GM21367 (cell line): ENCODE measurements at regions not wholly inside any gene's neighbourhood (a gene's known extent, or its start where the extent isn't known, plus 50 kb on each side); places are given as distances from the start of the nearest gene placed in this dataset.

Source experiments
- ATAC-seq: cut with Tn5 transposase; IDR thresholded peaks from one replicate; pipeline ENCODE4 v1.9.1; 2021; ENCODE audit not compliant: unreplicated experiment

GRCh38 chr18:62629031-62629430, 86.3 kb upstream of the PHLPP1 start:
- no peak for ATAC-seq

GRCh38 chr18:62631173-62631572, 84.2 kb upstream of the PHLPP1 start:
- ATAC-seq = no peak

DNA sequence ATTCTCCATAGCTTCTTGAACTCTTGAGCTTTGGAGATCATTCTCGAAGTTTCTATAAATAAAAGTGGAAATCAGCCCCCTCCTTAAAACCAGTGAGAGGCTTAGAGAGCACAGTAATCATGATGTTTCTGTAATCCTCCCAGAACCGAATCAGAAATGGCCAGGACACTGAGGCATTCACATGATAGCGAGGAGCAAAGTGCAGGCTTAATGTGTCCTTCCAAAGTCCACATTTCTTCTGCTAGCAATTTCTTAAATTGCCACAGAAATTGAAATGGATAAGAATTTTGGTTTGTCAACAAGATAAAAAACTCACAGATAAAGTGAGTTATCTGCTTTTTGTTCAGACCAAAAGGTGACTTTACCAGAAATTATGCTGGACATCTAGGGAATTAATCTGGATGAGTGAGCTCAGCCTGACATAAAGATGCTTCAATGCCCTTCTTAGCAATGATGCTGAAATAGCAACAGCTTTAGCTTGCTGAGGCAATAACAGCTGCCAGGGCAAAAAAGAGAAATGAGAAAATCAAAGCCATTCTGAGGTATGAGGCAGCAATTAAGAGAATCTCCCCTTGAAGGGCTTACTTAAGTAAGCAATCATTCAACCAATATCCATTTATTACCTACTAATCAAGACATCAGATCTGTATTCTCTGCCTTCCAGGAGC, 82.4 kb upstream of the PHLPP1 start:
- ATAC-seq = no peak

DNA sequence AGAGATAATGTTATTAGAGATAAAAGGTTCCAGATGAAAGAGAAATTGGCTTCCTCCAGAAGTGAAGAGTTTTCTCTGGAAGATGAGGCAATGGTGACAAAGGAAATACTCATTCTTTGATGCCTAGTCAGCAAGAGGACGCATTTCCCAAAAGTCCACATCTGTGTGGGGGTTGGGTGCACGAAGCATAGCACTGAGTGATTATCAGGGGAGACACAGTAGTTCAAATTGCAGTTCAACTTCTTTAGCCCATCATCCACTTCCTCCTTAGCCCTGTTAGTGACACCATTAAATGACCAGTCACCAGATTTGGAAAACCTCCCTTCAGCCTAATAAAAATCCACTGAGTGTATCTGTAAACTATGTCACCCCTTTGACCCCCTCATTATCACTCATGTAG, 80.9 kb upstream of the PHLPP1 start:
- no peak for ATAC-seq

DNA sequence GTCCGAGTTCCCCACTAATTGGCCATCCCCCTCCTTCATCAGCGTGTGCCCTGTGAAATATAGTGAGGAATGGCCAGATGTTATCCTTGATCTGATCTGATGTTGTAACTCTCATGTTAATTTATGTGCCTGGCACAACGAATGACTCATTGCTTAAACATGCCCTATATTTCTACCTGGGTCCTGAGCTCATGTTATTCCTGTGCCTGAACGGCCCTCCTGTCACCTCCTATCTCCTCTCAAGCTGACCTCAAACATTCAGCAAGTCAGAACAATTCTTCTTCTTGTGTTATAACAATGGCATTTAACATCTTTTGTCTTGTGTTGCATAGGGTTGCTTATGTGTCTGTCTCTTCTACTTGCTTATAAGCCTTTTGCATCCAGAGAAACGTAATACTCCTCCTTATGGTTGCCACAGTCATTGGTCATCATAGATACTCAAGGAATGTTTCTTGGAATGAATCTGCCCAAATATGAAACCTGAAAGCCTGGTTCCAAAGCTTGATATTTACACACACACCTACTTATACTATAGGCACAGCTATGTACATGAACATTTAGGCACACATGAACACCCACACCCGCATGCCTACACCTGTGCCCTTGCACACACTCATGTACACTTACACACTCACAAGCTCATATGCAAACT, 80.2 kb upstream of the PHLPP1 start:
- ATAC-seq = no peak

DNA sequence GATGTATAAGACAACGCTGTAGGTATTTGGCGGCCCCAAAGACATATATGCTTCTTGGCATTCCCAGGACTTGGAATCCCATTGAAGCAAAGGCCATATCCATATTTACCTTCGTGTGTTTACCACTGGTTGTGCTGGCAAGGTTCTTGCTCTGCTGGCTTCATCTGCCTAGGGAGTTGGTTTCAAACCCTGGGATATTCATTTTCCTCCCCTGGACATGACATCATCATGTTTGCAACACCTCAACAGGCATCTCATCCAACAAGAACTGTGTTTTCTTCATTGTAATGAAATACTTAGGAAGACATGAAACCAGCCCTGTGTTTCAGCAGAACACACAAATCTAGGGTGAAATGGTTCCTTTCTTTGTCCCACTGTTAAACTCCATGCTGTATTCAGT, 77.9 kb upstream of the PHLPP1 start:
- ATAC-seq = no peak

- peak; percentile 74 for ATAC-seq
Observed at GRCh38 chr18:62637807-62638687, 77.3 kb upstream of the PHLPP1 start.

DNA sequence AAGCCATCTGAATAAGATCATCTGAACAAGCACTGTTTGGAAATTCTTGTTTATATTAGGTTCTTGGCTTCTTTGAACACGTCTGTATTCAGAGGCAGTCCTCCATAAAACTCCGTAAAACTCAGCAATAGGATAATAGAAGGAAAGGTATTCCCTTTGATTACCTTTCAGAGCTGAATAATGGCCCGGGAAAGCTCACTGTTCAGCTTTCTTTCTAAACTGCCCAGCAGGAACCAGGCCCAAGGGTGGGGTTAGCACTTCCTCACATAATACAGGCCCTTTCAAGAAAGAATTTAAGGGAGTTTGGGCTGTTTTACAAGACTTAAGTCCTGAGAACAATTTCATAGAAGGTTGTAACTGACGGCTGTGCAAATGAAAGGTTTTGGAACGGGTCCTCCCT, 72.2 kb upstream of the PHLPP1 start:
- no peak for ATAC-seq

DNA sequence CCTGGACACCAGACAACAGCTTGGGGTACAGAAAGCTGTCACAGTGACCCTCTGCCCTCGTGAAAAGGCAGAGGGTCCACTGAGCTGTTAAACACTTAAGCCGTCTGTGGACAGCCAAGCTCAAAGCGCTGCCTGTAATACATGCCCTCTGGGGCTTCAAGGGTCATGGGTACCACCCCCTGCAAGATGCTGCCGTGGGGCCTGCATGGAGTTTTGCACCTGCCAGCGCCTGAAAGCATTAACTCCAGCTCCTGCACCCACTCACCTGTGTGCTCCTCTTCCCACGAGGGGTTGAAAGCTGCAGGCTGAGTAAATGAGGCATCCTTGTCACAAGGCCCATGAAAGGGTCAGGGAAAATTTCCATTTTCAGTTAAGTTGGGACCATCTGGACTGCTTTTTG, 70.6 kb upstream of the PHLPP1 start:
- no peak for ATAC-seq

- no peak for ATAC-seq
Observed at GRCh38 chr18:62647179-62647578, 68.2 kb upstream of the PHLPP1 start.

DNA sequence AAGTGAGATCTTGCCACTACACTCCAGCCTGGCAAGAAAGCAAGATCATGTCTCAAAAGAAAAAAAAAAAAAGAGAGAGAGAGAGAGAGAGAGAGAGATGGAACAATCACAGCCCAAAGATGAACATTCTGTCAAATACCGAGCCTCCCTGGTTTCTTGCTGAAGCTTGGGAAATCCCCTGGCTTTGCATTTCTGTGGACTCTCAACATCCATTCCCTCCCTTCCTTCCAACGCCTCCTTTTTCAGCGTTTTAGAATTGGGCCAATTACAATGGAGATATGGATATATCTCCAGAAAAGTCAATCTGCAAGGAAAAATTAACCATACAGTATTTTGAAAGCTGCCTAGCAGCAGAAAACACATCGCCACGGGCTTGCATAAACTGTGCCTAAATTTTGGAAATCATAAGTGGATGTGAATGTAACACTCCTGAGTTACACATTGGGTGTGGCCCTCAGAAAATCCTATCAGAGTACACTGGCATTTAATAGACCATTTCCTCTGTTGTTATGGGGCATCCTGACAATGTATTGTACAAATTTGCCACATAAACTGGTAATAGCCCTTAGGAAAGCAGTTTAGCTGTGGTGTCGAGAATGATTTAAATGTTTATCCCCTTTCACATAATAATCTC, 67.2 kb upstream of the PHLPP1 start:
- no peak for ATAC-seq

GRCh38 chr18:62651276-62652056, 63.9 kb upstream of the PHLPP1 start:
- peak; percentile 42 for ATAC-seq

DNA sequence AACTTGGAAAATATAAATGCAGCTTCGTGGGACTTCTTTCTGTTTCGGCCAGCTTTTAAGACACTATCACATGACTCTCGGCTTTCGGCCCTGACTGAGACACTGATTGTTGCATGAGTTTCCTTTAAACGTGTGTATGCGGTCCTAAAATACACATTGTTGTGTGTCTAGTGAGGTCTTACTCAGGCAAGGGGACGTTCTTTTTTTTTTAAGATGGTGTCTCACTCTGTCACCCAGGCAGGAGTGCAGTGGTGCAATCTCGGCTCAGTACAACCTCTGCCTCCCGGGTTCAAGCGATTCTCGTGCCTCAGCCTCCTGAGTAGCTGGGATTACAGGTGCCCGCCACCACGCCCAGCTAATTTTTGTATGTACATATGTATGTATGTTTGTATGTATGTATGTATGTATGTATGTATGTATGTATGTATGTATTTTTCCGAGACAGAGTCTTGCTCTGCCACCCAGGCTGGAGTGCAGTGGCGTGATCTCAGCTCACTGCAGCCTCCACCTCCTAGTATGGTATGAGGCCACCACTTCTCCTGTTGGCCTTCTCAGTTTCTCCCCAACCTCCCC, 63.2 kb upstream of the PHLPP1 start:
- peak; percentile 62 for ATAC-seq

DNA sequence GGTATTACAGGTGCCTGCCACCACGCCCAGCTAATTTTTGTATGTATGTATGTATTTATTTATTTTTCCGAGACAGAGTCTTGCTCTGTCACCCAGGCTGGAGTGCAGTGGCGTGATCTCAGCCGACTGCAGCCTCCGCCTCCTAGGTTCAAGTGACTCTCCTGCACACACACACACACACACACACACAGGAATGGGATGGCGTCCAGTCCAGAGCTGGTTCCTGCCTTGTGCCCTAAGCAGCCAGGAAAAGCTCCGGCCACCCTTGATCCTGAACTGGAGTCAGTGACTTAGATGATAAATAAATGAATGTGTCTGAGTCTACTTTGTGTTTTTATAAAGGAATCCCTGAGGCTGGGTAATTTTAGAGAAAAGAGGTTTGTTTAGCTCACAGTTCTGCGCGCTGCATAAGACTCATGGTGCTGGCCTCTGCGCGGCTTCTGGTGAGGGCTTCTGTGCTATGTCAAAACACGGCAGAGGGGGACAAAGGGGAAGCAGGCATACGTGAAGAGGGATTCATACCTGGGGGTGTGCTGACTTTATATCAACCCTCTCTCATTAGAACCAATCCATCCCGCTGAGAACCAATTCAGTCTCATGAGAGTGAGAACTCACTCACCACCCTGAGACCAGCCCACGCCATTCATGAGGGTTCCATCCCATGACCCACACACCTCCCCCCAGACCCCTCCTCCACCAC, 59.7 kb upstream of the PHLPP1 start:
- ATAC-seq = no peak

- no peak for ATAC-seq
Observed at GRCh38 chr18:62658028-62658427, 57.3 kb upstream of the PHLPP1 start.

DNA sequence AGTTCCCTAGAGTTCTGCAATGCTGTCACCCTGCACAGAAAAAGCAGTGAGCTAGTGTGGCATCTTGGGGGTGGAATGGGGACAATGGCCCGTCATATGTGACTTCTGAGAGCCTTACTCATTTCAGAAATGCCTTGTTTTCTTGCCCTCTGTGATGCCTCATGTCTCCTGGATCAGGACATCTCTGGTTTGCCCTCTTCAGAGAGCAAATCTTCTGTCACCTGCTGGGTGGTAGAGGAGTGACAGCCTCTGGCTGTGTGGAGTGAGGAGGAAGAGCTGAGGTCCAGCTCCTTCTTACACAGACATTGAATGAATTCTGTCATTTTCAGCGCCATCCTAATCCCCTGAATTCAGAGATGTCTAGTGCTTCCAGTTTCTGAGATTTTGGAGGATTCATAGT, 55.6 kb upstream of the PHLPP1 start:
- no peak for ATAC-seq

DNA sequence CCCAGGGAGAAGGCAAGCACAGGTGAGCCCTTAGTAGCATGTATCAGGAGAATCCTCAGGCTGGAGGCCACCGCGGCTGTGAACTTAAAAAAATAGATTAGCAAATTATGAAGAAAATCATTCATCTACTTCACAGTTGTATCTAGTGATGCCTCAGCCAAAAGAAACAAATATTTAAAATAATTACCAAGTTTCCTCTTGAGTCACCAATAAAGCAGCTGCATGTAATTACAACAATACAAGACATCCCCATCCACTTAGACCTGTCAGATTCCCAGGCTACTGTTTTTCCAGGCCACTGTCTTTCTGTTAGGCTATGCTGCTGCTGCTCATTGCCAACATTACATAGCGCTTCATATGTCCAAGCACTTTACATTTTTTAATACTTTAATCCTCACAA, 54.6 kb upstream of the PHLPP1 start:
- ATAC-seq = no peak

- ATAC-seq = peak; percentile 71
Observed at GRCh38 chr18:62663731-62664336, 51.5 kb upstream of the PHLPP1 start.

GRCh38 chr18:62664414-62664813, 50.9 kb upstream of the PHLPP1 start:
- ATAC-seq = no peak
